GM21737 (cell line): ENCODE measurements at regions not wholly inside any gene's neighbourhood (a gene's known extent, or its start where the extent isn't known, plus 50 kb on each side); places are given as distances from the start of the nearest gene placed in this dataset.

ENCODE experiments used
- ATAC-seq: cut with Tn5 transposase; IDR thresholded peaks from one replicate; pipeline ENCODE4 v1.9.1; 2021; ENCODE audit warnings: mild to moderate bottlenecking, moderate library complexity; ENCODE audit not compliant: unreplicated experiment

DNA sequence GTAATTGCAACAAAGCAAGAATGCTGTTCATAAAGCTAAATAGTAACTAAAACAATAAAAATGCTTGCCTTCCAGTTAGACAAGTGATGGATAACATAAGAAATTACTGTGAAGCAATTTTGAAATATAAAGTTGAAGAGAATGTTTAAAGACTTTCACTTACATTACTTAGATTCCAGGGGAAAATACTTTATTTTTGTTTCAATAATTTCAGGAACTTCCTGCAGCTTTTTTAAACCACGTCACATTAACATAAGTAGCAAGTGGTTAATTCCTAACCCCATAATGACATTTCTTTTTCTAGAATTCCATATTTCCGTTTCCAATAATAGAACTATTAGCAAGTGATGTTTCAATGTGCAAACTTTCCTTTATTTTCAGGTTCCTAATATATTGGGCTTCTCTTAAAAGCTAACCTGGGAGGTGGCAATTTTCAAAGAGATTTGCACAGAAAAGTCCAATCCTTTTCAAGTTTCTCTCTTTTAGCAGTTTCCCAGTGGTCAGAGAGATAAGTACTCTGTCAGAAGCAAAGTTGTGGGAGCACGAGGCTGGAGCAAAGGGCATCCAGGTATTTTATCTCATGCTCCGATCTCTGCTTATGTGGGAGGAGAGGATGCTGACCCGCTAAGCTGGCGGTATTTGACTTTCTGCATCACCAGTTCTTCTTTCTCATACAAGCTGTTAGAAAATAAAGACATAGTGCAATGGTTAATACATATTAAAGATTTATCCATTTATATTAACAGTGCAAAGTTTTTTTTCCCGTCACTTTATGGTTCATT is 1025.3 kb downstream of the EFNB2 start:
- no peak for ATAC-seq

DNA sequence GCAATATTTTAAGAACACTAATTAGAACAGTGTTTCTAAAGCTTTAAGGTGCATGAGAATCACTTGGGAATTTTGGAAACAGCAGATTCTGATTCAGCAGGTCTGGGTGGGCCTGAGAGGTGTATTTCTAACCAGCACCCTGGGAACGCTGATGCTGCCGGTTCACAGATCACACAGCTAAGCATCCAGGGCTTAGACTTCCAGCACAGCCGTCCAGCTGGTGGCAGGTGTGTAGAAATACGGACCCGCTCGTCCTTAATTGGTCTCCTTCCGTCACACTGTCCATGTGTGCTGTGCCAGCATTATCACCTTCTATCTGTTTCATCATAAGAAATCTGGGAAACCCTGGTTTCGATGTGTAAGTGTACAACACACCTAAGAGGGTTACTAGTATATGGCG is 1029.0 kb downstream of the EFNB2 start:
- ATAC-seq: no peak

DNA sequence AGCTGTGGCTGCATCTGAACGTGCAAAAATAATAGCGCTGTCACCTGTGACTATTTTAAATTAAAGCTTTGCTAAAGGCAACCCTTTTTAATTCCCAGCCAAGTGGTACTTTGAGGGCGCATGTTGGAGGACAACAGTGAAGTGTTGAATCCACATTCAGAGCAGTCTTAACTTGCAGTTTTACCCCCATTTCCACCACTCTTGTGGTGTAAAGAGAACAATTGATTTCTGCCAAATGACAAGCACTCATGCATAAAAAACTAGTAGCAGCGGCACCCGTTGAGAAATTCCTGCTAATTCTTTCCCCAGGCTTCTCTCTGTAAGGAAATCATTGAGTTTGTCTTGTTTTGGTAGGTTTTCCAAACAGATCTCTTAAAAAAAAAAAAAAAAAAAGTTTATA is 1033.3 kb downstream of the EFNB2 start:
- no peak for ATAC-seq

DNA sequence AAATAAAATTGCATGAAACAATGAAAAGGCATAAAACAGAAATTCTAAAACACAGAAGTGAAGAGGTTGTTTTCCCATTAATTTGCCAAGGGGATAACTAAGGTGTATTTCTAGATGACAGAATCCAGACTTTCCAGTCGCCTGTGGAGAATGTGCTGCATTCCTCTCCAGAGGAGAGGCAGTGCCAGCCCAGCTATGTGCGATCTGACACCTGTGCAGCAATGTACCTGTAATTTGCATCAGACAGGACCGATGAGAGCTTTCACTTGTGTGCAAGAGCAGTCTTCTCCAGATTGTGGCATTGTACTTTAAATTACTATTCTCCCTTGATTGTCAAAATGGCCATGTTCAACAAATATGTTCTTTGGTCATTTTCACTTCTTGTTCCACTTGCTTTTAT is 1037.9 kb downstream of the EFNB2 start:
- ATAC-seq: no peak

DNA sequence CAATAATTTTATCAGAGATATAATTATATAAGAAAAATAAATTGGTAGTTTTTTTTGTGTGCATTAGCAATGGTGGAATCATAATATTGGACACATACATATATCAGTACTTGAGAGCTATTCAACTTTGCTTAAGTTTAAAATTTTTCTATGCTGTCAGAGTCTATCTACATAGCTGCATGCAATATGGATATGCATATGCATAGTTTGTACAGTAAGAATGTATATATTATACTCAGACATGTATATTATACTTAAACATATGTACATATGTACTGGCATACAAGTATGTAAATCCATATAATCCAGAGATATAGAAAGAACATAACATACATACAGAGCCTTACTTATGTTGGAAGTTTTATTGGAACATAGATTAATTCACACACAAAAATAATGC is 1043.2 kb downstream of the EFNB2 start:
- ATAC-seq: no peak

DNA sequence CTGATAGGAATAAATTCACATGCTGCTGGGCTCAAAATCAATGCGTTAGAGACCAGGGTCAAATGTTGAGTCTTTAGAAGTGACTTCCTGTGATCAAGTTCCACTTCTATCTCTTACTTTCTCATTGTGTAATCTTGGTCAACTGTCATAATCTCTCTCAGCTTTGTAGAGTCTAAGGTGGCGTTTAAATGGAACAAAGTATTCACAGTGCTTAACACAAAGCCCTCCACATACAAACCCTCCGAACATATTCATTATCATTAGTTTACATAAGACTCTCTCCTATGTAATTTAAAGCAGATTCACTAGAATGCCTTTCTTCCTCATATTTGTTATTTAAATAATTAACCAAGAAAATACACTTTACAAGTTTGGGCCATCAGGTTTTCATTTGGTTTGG is 1044.1 kb downstream of the EFNB2 start:
- ATAC-seq: no peak

DNA sequence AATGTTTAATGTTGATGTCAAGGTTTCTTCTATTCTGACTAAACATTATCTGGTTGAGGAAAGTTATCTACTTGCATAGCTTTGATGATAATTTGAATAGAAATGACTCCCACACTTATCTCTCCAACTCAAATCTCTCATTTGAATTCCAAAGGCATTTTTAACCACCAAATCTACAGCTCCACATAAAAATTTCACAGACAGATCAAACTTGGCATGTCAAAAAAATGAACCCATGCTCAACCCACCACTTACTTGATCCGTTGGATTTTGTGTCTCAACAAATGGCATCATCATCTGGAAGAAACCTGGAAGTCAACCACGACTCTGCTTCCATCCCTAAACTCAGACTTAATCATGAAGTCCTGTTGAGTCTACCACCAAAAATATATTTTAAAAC is 1050.4 kb downstream of the EFNB2 start:
- ATAC-seq: no peak

DNA sequence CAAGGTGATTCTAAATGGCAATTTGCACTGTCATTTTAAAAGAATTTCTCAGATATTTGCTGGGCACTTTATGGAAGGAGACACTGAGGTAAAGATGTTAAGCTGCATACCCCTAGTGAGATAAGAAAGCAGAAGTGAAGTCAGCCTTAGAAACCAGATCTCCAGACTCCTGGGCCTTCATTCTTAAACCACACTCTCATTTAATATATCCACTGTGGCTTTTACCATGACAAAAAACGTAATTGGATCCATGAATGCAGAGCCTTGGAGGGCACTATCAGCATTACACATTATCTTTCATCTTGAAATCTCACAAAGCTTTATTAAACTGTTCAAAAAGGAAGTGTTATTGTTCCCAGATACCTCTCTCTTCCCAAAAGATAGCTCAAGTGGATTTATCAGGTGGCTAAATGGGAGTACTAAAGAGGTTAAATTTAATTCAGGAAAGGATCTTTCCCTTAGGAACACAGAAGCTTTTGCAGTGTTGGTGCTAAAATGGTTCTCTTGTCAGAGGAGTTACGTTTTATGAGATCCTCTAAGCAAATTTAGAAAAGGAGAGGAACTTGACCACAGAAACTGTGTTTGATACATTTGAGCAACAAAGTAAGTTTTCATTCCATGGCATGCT is 1060.4 kb downstream of the EFNB2 start:
- no peak for ATAC-seq

DNA sequence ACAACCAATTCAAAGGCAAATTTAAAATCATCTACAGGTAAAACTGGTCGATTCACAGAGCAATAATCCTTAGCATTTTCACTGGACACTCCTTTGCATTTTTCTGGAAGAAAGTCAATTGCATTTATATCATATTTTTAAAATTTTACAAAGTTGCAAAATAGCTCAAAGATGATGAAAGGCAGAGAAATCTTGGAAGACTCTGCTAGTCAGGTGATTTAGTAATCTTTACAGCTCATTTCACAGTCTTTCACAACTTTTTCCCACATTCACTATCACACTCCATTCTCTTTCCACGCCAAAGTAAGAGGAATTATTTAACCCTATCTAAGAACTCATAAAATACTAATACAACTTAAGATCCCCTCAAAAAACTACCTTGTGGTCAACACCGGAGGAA is 1063.8 kb downstream of the EFNB2 start:
- ATAC-seq: no peak

DNA sequence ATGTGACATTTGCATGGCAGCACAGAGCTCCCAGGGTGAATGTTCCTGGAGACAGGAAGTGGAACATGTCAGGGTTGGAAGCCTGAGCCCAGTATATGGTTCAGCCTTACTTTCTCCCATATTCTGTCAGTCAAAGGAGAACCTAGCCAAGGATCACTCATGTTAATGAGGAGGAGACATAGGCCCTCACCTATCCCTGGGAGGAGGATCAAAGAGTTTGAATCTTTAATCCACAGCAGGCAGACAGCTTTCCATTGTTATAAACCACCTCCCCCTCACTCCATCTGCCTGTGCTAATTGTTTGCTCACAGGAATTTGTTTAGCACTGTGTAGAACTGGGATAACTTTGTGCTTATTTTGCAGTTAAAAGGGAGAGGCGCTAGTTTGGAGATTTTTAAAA is 1069.1 kb downstream of the EFNB2 start:
- ATAC-seq: no peak

DNA sequence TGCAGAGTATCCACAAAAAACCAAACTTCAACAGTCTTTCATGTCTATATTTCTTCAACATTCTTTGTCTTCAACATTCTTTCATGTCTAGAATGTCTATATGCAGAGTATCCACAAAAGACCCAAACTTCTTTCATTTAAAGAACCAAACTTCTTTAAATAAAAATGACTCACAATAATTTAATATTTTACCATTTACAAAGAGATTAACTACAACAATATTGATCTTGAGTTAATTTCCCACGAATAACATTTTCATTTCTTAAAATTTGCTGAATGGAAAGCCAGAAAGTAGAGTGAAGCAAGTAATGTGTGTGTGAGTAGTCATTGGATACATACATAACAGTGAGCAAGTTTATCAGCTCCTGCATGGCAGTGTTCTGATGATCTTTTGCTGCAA is 1069.7 kb downstream of the EFNB2 start, which contains the start of gene DAOA:
Gene DAOA (plus strand): TSS at position 301 of the 400 bp plus-strand sequence.
- ATAC-seq: no peak

DNA sequence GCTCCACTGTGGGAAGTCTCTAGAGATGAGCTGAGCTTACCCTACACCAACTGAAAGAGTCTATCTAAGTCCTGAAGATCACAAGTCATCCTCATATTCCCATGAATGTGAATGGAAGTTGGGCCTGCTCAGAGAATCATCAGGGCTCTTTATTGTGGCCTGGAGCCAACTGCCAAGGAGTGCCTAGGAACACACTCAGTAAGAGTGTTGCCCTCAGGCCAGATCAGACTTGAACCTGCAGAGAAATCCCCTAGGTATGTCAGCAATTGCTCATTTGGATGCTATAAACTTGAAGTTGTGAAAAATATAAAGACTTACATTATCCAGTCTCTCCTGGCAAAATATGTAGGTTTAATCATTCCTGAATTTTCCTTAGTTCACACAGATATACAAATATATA is 1070.2 kb downstream of the EFNB2 start:
- no peak for ATAC-seq

DNA sequence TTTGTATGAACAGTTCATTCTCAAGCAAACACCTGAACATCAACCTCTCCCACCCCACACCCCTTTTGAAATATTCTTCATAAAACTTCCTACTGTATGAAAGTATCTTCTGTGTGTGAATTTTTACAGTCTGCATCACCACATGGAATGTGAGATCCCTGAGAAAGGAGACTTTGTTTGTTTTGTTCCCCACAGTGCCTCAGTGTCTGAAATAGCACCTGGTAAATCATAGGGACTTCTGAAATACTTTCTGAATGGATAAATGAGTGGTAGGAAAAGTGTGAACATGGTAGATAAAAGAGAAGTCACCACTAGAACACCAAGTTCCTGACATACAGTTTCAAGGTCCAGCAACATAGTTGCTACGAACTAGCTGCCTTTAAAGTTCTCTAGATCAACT is 1071.2 kb downstream of the EFNB2 start:
- ATAC-seq: no peak

DNA sequence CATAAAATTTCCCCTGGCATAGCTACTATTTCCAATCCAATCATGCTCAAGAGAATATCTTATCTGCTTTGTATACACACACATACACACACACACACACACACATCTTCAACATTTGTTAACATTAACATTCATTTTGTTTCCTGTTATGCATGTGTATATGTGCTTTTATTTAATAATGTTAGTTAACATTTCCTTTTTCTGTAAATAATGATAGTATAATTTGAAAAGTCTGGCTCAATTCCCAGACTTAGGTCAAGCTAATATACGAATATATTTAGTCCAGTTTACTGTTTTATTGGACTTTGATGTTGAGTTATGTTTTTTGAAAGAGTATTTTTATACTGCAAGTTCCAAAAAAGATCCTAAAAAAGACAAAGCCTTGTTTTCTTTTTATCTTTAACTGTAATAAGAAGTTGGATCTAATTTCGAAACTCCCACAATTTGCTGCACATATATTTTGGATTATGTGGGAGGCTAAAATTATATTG is 1072.4 kb downstream of the EFNB2 start:
- ATAC-seq: no peak

DNA sequence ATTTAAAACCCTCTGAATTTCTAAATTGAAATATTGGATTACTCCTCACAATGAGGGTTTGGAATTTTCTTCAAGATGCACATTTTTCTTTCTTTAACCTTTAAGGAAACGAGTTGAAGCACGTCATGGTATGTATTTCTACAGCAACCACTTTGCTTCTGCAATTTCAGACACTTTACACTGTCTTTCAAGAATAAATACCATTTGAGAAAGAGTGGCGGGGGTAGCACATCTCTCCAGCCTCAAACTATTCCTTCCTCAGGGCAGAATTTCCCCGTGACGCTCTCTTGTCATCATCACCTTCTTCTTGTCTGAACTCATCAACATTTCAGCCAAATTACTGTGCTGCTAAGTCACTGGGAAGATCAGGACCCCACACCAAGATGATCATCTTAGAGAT is 1073.4 kb downstream of the EFNB2 start:
- ATAC-seq: no peak

DNA sequence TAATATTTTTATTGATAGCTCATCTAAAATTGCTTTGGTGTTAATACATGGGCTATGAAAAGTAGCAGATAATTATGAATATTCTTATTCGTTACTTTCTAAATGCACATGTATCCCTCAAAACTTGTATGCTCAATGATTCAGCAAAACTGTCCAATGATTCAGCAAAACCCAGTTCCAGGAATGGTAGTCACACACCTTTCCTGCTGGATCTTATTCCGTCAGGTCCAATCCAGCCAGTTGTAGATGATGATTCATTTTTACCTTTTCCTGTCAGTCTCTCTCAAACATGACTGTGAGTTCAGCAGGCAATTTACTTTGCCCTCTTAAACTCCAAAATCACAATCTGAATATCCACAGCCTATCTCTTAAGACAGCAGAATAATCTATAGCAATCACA is 1082.6 kb downstream of the EFNB2 start:
- ATAC-seq: no peak

DNA sequence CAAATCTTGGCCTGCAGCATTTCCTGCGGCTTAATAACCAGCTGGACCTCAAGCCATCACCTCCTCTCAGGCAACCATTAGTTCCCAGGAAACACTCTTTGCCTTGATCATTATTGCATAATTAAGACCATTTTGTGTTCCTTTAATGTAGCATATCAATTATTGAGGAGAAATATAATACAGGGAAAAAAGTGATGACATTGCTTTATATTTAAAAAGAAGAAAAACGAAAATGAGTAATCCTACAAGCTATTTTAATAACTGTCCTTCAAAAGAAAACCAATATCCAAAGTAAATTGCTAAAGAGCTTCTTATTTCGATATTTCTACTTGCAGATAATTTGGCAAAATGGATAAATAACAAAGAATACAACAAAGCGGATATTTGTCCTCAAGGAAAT is 1084.7 kb downstream of the EFNB2 start:
- no peak for ATAC-seq

DNA sequence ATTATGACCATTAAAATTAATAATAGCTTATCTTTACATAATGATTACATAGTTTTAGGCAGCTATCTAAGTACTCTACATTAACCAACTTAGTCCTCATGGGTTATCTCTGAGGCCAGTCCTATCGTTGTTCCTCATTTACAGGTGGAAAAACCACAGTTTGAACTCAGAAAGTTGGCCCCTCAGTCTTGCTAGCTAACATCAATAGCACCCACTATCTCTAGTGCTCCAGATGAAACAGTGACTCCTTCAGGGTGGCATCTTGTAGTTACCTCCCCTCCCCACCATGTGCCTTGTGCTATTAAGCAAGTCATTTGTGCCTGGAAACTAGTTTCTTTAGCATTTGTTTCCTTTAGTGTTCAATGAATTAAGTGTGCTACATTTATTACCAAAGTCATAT is 1086.7 kb downstream of the EFNB2 start:
- no peak for ATAC-seq

DNA sequence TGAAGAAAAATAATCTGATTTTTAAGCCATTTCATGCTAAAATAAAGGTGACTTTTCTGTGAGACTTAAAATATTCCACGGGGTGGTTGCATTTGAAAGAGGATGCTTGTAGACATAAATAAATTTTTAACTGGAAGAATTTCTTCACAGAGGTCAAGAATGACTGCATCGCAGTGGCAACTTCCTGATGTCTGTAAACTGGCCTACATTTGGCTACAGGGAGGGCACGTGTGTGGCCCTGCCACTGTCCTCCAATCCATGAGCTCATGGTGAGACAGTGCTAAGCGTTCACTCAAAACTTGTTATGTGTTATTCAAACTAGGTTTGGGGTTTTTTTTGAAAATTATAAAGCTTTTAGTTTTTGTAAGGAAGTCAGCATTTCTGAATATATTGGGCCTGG is 1089.3 kb downstream of the EFNB2 start:
- ATAC-seq: no peak

DNA sequence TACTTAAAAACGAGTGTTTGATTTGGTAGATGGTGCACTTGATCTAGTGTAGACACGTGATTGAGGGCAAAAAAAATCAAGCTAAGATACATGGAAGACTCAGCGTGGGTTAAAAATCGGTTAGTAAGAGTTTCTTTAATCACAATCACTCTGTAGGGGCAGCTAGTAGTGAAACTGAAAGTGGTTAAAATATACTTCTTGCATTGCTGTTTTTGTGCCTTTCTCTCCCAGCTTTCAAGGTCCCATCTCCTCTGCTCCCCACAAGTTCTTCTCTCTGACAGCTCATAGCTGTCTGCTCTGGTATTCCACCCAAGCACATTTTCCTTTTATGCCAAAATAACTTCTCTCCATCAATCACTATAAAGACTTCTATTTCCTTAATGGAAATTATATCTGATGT is 1089.7 kb downstream of the EFNB2 start:
- no peak for ATAC-seq

DNA sequence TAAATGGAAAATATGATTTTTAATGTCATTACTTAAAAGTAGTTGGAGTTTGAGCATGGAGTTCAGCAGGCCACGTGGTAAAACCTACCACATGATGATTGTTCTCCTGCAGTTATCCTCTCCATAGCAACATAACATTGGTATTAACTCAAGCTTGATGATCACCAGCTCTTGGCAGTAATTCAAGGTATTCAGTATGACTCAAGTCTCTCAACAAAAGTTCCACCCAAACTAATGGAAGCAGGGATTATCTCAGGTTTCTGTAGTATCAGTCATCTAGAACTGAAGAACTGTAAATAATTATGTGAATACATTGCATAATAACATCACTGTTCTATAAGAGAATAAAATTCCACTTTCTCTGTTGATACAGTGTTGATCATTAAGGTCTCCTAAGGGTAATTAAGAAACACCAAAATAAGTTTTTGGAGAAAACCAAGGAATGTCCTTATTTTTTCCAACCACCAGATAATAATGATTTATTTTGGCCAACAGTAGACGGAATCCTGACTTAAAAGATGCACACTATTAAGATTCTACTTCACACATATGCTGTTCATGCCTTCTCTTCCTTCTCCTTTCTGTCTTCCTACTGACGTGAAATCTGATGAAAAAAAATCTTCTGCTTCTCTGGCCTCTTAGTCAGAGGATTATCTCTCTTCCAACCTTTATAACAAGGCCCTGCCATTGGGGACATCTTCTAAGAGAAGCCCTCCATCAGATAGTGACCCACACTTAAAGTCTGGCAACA is 1092.3 kb downstream of the EFNB2 start:
- no peak for ATAC-seq

DNA sequence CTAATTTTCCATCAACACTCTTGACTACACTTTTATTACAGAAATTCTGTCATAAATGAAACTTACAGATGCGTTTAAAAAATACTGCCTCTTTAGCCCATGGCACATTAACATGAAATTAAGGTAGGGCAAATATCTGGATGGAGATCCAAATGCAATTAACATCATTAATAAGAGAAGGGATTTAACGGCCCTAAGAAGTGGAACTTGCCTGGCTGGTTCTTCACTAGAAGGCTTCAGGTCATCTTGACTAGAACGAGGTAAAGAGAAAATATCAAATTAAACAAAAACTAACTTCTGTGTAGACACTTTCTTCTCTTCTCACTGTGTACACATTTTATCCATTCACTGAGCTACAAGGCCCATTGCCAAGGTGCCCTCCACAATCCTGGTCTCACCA is 1093.4 kb downstream of the EFNB2 start:
- ATAC-seq: no peak
